CD4-positive, alpha-beta T cell treated with Interleukin-12 subunit alpha and Interleukin-12 subunit beta, for 1 hour (primary cell): ENCODE measurements at regions not wholly inside any gene's neighbourhood (a gene's known extent, or its start where the extent isn't known, plus 50 kb on each side); places are given as distances from the start of the nearest gene placed in this dataset.

Experiments
- DNase-seq: peaks from one replicate; pipeline ENCODE4 v3.0.0-alpha.2; 2020

- no peak for DNase-seq
These were observed 109.1 kb upstream of the TNS3 start for GRCh38 chr7:47690902-47691558.

- no peak for DNase-seq
These were observed 107.6 kb upstream of the TNS3 start for GRCh38 chr7:47689558-47689957.

GRCh38 chr7:47688311-47689100 lies 106.6 kb upstream of the TNS3 start:
- no peak for DNase-seq

- no peak for DNase-seq
These were observed 103.9 kb upstream of the TNS3 start for GRCh38 chr7:47685712-47686376.

GRCh38 chr7:47685151-47685550 lies 103.2 kb upstream of the TNS3 start:
- no peak for DNase-seq

- DNase-seq, result no peak
These were observed 102.8 kb upstream of the TNS3 start for GRCh38 chr7:47684728-47685127.

GRCh38 chr7:47683485-47683898 lies 101.6 kb upstream of the TNS3 start:
- no peak for DNase-seq

- no peak for DNase-seq
These were observed 101.0 kb upstream of the TNS3 start for GRCh38 chr7:47682874-47683273.

- no peak for DNase-seq
These were observed 99.4 kb upstream of the TNS3 start for GRCh38 chr7:47681249-47681810.

- no peak for DNase-seq
These were observed 96.9 kb upstream of the TNS3 start for GRCh38 chr7:47678641-47679380.

GRCh38 chr7:47677664-47678063 lies 95.8 kb upstream of the TNS3 start:
- no peak for DNase-seq

- DNase-seq, result no peak
These were observed 95.2 kb upstream of the TNS3 start for GRCh38 chr7:47677093-47677492.

- no peak for DNase-seq
These were observed 91.1 kb upstream of the TNS3 start for GRCh38 chr7:47672977-47673381.

- DNase-seq, result no peak
These were observed 90.4 kb upstream of the TNS3 start for GRCh38 chr7:47672271-47672791.

GRCh38 chr7:47671358-47671757 lies 89.4 kb upstream of the TNS3 start:
- DNase-seq, result no peak

- no peak for DNase-seq
These were observed 88.8 kb upstream of the TNS3 start for GRCh38 chr7:47670729-47671128.

GRCh38 chr7:47669901-47670384 lies 88.0 kb upstream of the TNS3 start:
- DNase-seq, result no peak

GRCh38 chr7:47669178-47669891 lies 87.4 kb upstream of the TNS3 start:
- peak; percentile 15 for DNase-seq

GRCh38 chr7:47666164-47666862 lies 84.4 kb upstream of the TNS3 start:
- no peak for DNase-seq

GRCh38 chr7:47664650-47665195 lies 82.8 kb upstream of the TNS3 start:
- DNase-seq, result no peak

- no peak for DNase-seq
These were observed 81.9 kb upstream of the TNS3 start for GRCh38 chr7:47663851-47664250.
